ENCODE measurements at regions not wholly inside any gene's neighbourhood (a gene's known extent, or its start where the extent isn't known, plus 50 kb on each side); places are given as distances from the start of the nearest gene placed in this dataset.

DNA sequence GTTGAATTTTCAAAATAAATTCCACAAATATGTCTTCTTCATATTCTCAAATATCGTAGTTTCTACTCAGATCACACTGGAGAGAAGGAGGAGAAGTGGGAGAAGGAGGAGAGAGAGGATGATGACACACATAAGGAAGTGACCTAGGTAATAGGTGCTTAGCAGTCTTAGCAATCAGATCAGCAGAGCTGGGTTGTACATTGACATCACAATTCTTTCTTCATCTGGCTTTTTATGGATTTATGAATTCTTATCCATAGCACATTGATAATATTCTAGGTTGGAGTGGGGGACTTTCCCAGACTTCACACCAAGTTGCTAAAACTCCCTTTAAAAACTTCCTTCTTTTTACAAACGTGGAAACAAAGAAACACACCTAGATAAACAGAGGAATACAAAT, 86.9 kb downstream of the FGF9 start:
- intact Hi-C loops (cut with DNase I) = no loop called here
- no peaks in the 10 kb centered on the region for H3K36me3 ChIP-seq
- TF ChIP-seq, protein P1, sequence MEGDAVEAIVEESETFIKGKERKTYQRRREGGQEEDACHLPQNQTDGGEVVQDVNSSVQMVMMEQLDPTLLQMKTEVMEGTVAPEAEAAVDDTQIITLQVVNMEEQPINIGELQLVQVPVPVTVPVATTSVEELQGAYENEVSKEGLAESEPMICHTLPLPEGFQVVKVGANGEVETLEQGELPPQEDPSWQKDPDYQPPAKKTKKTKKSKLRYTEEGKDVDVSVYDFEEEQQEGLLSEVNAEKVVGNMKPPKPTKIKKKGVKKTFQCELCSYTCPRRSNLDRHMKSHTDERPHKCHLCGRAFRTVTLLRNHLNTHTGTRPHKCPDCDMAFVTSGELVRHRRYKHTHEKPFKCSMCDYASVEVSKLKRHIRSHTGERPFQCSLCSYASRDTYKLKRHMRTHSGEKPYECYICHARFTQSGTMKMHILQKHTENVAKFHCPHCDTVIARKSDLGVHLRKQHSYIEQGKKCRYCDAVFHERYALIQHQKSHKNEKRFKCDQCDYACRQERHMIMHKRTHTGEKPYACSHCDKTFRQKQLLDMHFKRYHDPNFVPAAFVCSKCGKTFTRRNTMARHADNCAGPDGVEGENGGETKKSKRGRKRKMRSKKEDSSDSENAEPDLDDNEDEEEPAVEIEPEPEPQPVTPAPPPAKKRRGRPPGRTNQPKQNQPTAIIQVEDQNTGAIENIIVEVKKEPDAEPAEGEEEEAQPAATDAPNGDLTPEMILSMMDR (IDR thresholded peaks at IDR 0.05) = no peak
- TF ChIP-seq POLR2A (IDR thresholded peaks at IDR 0.05) = no peak
- ATAC-seq = no peak
- H3K4me3 ChIP-seq = no peak overlapping the region
- H3K27me3 ChIP-seq = no peaks in the 10 kb centered on the region
- no peak for DNase-seq
- no peaks in the 10 kb centered on the region for H3K4me1 ChIP-seq
- H3K27ac ChIP-seq = no peak overlapping the region
- H3K9me3 ChIP-seq = no peaks in the 10 kb centered on the region
- 65 to 75% (median 73%) methylated on average over 2 of the region's 2 CpGs for whole genome bisulfite sequencing, 4 donors

DNA sequence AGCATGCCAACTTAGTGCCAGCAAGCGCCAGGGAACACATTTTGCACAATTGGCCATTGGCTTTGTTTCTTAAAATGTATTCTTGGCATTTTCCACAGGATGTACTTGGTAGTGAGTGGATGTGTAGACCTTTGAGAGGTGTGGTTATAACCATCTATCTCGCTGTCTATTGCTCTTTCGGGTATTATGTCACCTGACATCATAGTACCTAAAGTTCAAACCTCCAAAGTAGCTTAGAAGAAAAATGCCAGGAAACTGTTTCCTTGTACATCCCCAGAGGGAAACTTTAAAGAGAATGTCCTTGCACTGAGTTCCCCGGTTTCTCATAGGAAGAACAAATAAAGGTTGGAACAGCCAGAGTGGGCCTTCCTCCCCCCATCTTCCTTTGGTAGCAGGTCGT, 87.6 kb downstream of the FGF9 start:
- Histone ChIP-seq H3K27me3 (no peaks in the 10 kb centered on the region), H3K4me1 (no peaks in the 10 kb centered on the region), H3K9me3 (no peaks in the 10 kb centered on the region), H3K4me3 (no peak overlapping the region), H3K27ac (no peak overlapping the region), H3K36me3 (no peaks in the 10 kb centered on the region)
- WGBS, 4 donors = 76 to 91% (median 81%) methylated on average over 5 of the region's 5 CpGs
- intact Hi-C loops (cut with DNase I) = no loop called here
- DNase-seq (no peak), ATAC-seq (no peak)
- no peak for TF ChIP-seq POLR2A (IDR thresholded peaks at IDR 0.05)
- TF ChIP-seq, protein P1 (IDR thresholded peaks at IDR 0.05) = no peak

DNA sequence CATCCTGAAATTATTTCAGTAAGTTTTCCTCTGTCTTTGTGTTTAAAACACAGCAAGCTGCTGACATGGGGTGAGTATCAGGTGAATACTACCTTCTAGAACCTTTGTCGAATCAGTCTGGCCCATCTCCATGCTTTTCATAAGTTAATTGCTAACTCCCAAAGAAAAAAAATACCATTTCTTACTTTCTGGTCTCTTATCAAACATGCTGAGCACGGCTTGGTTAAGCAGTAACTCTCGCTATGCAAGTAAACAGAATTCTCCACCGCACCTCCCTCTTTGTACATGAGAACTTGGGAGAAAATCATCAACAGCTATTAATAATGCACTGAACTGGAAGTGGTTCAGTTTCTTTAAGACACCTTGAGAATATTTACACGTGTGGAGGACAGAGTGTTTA, 88.6 kb downstream of the FGF9 start:
- intact Hi-C loops (cut with DNase I) = no loop called here
- ATAC-seq (no peak), DNase-seq (no peak)
- no peak overlapping the region for H3K4me3 ChIP-seq
- no peak for TF ChIP-seq POLR2A (IDR thresholded peaks at IDR 0.05)
- TF ChIP-seq, protein P1 (IDR thresholded peaks at IDR 0.05) = no peak
- H3K27ac ChIP-seq = no peak overlapping the region
- H3K9me3 ChIP-seq = no peaks in the 10 kb centered on the region
- WGBS, 4 donors = 79 to 92% (median 84%) methylated on average over 5 of the region's 5 CpGs
- H3K27me3 ChIP-seq = no peaks in the 10 kb centered on the region
- H3K4me1 ChIP-seq = no peaks in the 10 kb centered on the region
- H3K36me3 ChIP-seq = no peaks in the 10 kb centered on the region

DNA sequence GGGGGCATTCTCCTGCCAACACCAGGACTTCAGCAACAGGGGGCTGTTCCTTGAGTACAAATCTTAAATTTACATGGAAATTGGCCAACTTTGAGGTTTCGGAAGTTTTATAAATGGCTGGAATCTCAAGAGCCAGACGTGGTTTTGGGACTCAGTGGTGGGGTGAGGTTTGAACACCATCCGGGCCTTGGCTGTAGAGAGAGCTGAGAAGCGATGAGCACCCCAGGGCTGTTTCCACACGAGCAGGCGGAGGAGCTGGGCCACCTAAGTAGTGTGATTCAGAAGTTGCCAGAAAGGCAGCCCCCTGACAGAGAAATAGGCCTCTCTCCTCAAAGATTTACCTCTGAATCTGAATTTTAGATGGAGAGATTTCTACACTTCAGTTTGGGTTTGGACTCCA, 89.0 kb downstream of the FGF9 start:
- Histone ChIP-seq H3K4me1 (no peaks in the 10 kb centered on the region), H3K4me3 (no peak overlapping the region), H3K9me3 (no peaks in the 10 kb centered on the region), H3K36me3 (no peaks in the 10 kb centered on the region), H3K27me3 (no peaks in the 10 kb centered on the region), H3K27ac (no peak overlapping the region)
- ATAC-seq (no peak), DNase-seq (no peak)
- TF ChIP-seq POLR2A (IDR thresholded peaks at IDR 0.05) = no peak
- TF ChIP-seq, protein P1 (IDR thresholded peaks at IDR 0.05) = no peak
- intact Hi-C loops (cut with DNase I) = loop anchor here in 1 of 10 donors (5.0 kb wide), 1 partner anchor 137 kb away; no protein-coding TSS in a partner anchor
- WGBS, 4 donors = 74 to 86% (median 84%) methylated on average over 6 of the region's 6 CpGs
